Panc1 (cell line): ENCODE measurements at regions not wholly inside any gene's neighbourhood (a gene's known extent, or its start where the extent isn't known, plus 50 kb on each side); places are given as distances from the start of the nearest gene placed in this dataset.

Experiments used
- POLR2AphosphoS5 ChIP-seq: IDR thresholded peaks from 2 replicates; pipeline ENCODE4 v1.6.1; 2012; ENCODE audit warnings: mild to moderate bottlenecking, low read depth, low read length, moderate library complexity
- SIN3A ChIP-seq: IDR thresholded peaks from 2 replicates; pipeline ENCODE4 v1.6.1; 2012; ENCODE audit warnings: low read depth, mild to moderate bottlenecking, low read length, moderate library complexity, borderline replicate concordance; ENCODE audit not compliant: insufficient read depth
- TF ChIP-seq, protein P1 (sequence below): fragments of 450-650 bp; IDR thresholded peaks from 2 replicates; pipeline ENCODE4 v1.5.1; 2017; ENCODE audit warnings: mild to moderate bottlenecking

DNA sequence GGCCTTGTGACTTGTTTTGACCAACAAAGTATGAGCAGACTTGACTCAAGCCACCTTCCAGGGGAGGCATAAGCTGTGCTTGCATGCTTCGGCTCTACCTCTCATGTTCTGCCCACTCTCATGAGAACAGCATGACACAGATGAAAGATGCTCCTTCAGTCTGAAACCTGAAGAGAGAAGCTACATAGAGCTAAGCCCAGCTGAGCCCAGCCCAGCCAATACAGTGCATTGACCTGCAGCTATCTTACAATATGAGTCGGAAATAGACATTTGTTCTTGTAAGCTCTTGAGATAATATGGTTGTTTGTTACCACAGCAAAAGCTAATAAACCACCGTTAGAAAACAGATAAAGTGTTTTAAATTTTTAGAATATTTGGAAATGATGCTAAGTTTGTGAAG is 426.7 kb upstream of the PKDCC start:
- TF ChIP-seq, protein P1, sequence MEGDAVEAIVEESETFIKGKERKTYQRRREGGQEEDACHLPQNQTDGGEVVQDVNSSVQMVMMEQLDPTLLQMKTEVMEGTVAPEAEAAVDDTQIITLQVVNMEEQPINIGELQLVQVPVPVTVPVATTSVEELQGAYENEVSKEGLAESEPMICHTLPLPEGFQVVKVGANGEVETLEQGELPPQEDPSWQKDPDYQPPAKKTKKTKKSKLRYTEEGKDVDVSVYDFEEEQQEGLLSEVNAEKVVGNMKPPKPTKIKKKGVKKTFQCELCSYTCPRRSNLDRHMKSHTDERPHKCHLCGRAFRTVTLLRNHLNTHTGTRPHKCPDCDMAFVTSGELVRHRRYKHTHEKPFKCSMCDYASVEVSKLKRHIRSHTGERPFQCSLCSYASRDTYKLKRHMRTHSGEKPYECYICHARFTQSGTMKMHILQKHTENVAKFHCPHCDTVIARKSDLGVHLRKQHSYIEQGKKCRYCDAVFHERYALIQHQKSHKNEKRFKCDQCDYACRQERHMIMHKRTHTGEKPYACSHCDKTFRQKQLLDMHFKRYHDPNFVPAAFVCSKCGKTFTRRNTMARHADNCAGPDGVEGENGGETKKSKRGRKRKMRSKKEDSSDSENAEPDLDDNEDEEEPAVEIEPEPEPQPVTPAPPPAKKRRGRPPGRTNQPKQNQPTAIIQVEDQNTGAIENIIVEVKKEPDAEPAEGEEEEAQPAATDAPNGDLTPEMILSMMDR = no peak
- no peak for TF ChIP-seq POLR2AphosphoS5
- no peak for TF ChIP-seq SIN3A
